Left renal cortex interstitium (tissue), 4 donors: ENCODE measurements at regions not wholly inside any gene's neighbourhood (a gene's known extent, or its start where the extent isn't known, plus 50 kb on each side); places are given as distances from the start of the nearest gene placed in this dataset.

Experiments used
- DNase-seq, 4 donors: peaks; one replicate each; pipeline ENCODE4 v3.0.0-alpha.2; 2013; ENCODE audit warnings: low read depth in 4 of 4, low spot score in 2 of 4, missing footprints in 1 of 4

- DNase-seq, result no peak
Measured at GRCh38 chr3:194800002-194800401, 114.3 kb downstream of the FAM43A start.

DNA sequence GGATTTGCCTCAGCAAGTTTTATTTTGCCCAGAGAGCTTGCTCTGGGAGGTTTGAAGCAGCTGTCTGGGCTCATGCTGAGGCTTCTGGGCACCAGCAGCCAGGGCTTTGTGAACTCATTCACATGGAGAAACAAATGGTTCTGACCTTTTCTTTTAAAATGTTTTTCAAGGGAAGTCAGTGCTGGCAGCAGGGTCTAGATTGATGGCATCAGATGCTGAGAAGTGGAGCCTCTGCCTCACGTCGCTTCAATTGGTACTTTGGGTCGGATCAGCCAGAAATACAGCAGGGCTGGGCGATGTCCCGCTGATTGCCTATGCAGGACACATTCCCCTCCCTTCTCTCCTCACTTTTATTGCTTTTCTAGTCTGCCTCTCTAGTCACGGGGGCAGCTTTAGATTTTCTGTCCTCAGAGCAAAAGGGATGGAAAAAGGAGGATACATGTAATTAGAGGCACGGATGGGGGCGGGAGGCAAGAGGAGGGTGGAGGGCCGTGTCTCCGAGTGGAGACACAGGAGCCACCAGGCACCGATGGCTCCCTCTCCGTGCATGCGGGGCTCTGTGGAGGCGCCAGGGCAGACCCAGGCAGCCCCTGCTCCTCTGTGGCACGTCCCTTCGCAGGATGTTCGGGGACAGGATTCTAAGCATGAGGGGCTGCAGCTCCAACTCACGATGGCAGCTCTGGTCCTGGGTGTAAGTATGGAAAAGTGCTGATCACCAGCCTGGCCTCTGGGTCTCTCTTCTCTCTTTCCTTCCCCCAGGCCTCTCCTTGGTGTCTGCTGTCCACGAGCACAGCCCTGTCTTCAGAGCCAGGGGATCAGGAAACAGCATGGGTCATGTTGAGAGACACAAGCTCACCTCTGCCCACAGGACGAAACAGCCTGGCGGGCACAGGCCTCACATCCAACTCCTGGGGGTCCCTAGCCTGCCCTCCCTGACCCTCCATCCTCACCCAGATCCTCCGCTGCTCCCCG lies 116.1 kb downstream of the FAM43A start:
- no peak for DNase-seq

DNA sequence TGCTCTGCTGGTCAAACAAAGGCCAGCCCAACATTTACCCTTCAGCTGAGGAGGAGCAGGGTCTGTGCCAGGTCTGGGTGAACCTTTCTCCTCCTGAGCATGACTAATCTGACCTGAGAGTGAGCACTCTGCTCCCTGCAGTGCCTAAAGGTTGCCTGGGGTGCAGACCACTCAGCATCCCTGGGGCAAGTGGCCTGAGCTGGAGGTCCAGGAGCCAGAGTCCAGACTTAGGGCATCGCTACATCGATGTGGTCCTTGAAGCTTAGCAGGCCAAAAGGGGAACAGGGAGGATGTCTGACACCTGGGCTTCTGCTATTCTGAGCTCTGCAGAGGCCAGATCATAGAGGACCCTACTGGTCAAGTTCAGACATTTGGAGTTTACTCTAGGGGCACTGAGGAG lies 119.1 kb downstream of the FAM43A start:
- DNase-seq, result no peak

- DNase-seq, result no peak
Measured at GRCh38 chr3:194805546-194805945, 119.9 kb downstream of the FAM43A start.

GRCh38 chr3:194806991-194807630 lies 121.4 kb downstream of the FAM43A start:
- DNase-seq, result no peak

- DNase-seq, result no peak
Measured at GRCh38 chr3:194808640-194809097, 123.0 kb downstream of the FAM43A start.

- no peak for DNase-seq
Measured at GRCh38 chr3:194809382-194809781, 123.7 kb downstream of the FAM43A start.

- no peak for DNase-seq
Measured at GRCh38 chr3:194810076-194810475, 124.4 kb downstream of the FAM43A start.

DNA sequence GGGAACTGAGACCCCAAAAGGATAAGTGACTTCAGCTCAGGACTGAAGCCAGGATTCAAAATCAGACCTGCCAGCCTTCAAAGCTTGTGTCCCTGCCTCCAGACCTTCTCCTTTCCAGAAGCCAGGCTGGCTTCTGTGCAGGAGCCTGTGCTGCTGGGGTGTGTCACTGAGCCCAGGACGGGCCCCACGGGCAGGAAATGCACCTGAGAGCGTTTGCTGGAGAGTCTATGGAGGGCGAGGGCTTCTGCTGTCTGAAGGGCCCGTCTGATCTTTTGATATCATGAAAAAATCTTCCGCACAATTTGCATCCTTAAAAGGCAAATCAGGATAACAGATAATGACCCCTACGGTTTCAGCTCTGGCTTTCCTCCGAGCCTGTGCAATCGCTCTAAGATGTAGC lies 125.4 kb downstream of the FAM43A start:
- no peak for DNase-seq

GRCh38 chr3:194812176-194812575 lies 126.5 kb downstream of the FAM43A start:
- DNase-seq, result peak in 1 of 4 donors; percentile 3

DNA sequence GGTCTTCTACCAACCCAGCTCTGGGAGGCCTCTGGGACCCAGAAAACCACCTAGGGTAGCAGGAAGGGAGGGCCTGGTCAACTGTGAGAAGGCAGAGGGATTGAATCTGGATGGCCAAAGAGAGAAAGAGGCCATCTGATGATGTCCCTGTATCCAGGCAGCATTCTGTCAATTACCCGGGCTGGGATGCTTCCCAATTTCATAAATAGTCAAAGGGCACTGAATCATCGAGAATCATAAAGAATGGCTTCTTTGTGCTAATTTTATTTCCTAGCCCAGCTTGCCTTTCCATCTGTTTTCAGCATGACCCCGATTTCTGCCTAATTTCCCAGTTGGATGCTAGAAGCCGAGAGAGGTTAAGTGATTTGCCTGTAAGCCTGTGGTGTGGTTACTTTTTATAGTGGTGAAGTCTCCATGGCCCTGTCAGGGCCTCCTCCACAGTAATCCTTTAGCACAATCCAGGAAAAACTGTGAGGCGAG lies 129.2 kb downstream of the FAM43A start:
- DNase-seq, result no peak

GRCh38 chr3:194816748-194817591 lies 131.3 kb downstream of the FAM43A start:
- DNase-seq, result no peak

DNA sequence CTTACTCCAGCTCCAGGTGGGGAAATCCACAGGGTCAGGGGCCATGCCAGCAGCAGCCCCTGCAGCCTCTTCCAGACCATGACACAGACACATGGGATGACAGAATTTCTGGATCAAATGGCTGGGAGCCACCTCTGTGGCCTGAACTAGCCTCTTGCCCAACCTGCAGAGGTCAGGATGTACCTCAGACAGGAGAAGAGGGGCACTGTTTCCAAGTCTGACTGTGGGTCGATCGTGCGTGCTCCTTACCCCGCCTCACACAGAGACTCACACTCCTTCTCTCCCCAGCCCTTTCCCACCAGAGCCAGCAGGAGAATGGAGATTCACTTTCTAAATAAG lies 131.9 kb downstream of the FAM43A start:
- no peak for DNase-seq

DNA sequence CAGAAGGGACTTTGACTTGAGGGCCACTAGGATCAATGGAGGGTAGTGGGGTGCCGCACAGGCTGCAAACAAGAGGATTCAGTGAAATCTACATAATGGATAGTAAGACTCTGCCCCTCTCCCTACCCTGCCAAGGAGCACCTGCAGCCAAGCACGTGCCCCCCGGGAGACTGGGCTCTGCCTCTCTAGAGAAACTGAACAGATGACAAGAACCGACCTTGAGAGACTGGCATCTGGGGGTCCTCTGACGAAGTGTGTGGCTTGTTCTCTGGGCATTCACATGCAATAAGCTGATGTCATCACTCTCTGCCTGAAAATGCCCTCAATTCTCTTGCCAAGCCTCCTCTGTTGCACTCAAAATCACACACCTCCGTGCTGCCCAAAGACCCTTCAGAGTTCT lies 132.3 kb downstream of the FAM43A start:
- DNase-seq, result no peak

GRCh38 chr3:194824100-194824499 lies 138.4 kb downstream of the FAM43A start:
- DNase-seq, result no peak

DNA sequence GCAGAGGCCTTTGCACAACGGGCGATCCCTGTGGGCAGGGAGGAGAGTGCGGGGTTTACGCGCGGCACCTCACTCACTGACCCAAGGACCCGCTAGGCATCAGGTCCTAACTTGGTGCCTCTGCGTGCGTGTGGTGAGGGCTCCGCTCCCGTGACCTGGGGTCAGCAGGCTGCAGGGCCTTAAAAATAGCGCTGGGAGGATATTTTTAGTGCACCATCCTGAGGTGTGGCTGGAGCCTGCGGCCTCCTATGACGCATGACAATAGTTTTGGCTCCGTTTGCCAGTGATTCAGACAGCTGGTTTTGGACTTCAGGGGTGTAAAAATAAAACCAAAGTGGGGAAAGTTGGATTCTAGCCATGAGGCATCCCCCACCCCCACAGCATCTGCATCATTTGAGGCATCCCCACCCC lies 139.0 kb downstream of the FAM43A start:
- no peak for DNase-seq

DNA sequence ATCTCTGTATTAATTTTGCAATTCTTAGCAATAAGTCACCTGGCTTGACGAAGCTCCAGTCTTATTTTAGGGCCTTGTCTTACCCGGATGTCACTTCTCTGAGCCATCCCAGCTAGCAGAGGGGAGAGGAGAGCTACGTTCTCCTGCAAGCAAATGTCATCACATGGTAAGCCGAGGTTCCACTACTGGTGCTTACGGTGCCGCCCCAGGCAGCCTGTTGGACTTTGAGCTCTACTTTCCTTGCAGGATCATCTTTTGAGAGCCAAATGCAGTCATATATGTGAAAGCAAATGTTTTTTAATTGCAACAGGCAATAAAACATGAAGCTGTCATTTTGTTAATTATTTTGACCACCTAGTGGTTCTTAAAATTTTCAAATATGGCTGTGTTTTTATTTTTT lies 140.9 kb downstream of the FAM43A start:
- no peak for DNase-seq

GRCh38 chr3:194827486-194827885 lies 141.8 kb downstream of the FAM43A start:
- DNase-seq, result no peak

- DNase-seq, result no peak
Measured at GRCh38 chr3:194828116-194828515, 142.4 kb downstream of the FAM43A start.

- DNase-seq, result no peak
Measured at GRCh38 chr3:194828926-194829325, 143.2 kb downstream of the FAM43A start.

GRCh38 chr3:194830401-194830800 lies 144.7 kb downstream of the FAM43A start:
- DNase-seq, result no peak
